ENCODE measurements at regions not wholly inside any gene's neighbourhood (a gene's known extent, or its start where the extent isn't known, plus 50 kb on each side); places are given as distances from the start of the nearest gene placed in this dataset.
"Not testable (repeated sequence)": the region's sequence is repeated elsewhere in the genome, so short reads cannot be mapped to it uniquely, and the experiment has no call there.

DNA sequence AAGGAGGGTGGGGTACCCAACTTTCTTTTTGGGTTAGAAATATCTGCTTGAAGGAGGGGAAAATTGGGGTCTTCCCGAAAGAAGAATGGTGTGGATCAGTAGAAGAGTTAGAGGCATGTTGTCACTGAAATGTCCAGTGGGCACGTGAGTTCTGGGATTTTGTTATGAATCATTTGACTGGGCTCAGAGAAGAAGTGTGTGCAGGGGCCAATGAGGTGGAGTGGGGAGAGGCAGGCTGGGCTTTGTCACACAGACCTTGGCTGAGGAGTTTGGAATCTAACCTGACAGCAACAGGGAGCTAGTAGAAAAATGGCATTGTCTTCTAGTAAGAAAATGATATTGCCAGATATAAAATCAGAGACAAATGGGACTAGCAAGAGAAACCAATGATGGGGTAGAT, 436.8 kb downstream of the MFSD1 start:
- no peak for DNase-seq

DNA sequence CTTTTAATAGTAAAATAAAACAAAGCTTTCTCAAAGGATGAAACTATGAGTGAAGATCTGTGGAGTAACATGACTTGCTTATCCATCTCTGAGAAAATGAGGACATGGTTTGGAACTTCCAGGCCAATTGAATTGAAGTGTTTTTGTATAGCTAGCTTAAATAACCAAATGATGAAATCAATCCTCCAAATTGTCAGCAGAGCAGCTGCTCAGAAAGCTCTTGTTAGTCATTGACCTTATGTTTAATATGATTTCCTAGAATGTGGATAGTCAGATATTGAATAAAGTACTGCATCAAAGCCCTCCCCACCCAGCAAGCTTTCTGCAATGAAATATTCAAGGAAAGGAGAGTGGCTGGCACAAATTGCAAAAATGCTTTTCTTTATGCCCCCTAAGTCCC, 437.2 kb downstream of the MFSD1 start:
- DNase-seq, result no peak

DNA sequence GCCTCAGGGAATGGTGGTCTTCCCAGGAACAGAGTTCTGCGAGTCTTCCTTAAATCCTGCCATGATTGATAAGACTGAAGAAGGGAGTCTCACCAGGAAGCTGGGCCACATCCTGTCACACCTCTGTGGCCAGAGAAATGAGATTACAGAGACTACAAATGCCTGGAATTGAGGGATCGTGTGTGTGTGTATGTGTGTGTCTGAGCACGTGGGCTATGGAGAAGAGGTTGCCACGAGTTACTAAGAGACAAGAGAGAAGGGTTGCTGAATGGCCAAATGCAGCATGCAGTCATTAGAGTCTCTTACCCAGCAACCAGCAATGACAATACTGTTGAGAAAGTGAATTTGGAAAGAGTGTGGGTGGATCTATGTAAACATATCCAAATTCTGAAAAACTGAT, 443.1 kb downstream of the MFSD1 start:
- DNase-seq, result no peak

DNA sequence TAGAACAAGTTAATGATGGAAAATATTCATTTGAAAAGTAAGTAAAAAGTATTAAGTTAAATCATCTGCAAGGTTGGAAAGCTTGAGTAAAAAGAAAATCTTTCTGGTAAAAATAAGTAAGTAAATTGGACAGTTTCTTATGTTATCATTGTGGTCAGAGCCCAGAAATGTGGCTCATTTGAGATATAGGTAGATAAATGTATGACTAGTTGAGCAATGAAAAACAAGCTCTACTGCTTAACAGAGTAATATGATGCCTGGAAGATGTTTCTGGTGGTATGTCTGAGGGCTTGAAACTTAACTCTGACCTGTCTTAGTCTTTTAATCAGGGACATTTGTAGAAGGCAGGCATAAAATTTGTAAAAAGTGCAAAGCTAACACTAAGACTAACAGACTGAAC, 444.0 kb downstream of the MFSD1 start:
- DNase-seq, result no peak

DNA sequence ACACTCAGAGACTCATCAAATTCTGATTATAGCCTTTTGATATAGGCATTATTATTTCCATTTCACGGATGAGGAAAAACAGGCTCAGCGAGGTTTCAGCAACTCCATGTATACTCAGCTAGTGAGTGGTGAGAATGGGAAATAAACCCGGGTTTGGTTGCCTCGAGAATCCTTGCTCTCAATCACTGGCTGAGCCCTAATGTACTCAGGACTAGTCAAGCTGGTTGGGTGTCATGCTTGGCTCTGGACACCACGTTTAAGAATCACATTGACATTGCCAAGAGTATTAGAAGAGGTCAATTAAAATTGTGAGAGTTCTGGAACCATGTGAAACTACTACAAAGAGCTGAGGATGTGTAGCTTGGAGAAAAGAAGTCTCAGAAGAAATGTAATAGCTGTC, 444.5 kb downstream of the MFSD1 start:
- DNase-seq, result no peak

DNA sequence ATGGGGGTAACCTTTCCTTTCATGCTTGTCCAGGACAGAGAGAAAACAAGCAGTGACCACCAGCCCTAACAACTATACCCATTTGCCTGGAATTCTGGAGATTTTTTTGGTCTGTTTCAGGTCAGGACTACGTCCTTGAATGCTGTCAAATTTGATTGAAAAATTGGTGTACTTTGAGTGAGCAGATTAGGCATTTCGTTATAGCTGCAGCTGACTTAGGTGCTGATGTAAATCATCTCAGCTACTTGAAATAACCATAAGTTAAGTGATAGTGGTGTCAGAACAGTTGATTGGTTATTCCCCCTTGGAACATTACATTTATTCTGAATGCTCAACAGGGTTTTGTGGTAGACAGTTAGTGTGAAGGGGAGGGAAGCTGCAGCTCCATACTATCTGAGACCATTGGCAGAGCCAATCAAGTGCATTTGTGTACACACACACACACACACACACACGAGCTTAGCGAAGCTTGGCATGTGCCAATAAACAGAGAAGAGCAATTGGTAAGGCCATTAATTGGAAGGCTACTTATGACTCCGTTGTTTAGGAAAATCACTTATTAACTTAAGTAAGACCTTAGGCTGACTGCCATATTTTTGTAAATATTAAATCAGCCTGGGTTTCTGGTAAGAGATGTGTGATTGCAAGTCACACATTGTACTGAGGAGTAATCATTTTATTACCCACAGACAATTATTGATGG, 447.8 kb downstream of the MFSD1 start:
- DNase-seq, result no peak

DNA sequence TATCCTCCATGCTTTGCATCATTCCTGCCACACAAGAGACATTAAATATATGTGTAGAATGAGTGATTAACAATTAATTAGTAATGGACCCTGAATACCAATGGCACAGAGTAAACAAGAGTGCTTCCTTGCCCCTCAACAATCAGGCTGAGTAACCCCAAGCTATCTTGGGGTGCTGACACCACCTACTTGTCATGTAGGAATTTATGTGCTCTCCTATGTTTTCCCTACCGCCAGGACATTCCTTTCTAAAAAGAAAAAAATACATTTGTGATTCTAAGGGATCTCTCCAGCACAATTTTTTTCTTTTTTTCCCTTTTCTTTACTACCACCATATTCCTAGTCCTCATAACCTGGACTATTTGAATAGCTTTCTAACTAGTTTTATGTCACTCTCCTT, 449.1 kb downstream of the MFSD1 start:
- no peak for DNase-seq

DNA sequence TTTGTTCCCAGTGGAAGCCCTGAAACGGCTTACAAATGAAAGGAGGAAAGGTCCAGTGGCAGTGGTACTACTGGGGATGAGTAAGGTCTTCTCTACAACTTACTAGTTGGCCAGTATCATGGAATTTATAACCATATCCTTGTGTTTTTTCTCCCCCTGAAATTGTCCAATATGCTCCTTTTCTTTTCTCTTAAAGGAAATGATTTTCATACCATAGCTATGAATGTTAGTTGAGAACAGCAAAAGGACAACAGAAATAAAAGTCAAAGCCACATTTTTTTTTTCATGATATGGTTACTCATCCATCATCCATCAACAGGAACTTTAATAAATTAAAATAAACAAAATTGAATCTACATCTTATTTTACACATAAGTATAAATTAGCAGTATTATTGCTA, 450.4 kb downstream of the MFSD1 start:
- no peak for DNase-seq

DNA sequence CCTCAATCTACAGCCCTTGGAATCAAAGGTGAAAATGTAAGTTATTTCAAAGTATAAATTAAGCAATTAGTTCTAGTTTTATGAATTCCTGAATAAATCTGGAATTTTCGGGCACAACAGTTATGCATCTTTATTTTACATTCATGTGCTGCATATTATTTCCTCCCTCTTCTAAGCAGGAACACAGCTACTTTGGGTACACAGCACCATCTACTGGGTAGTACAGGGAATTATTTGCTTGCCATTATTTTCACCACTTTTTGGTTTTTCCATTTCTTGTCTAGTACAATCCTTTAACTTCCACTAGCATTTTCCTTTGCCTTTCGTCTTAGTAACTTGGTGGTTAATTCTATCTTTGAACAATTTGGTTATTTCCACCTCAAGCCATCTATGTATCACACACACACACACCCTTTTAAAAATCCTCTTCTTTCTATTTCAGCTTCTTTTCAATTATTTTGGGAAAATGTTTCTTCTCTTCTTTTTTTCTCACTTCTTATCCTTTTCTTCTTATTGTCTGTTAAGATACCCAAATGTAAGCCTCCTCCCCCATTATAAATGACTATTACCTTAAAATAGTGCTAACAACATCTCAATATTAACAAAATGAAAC, 451.0 kb downstream of the MFSD1 start:
- DNase-seq, result no peak

DNA sequence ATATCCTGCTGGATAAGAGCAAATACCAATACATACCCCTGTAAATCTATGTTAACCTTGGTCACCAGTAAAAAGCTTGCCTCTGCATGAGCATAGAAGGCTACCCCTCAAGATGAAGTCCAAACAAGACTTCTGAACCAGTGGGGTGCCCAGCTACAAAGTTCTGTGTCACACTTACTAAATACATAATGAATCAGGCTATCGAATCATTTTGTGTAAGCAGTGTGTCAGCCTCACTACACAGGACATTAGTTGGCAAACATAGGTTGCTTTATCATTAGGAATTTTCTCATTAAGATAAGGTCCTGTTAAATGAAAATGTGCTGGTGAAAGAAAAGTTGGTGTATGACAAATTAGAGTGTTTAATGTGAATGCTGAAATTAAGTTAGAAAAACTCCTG, 452.0 kb downstream of the MFSD1 start:
- DNase-seq, result no peak

DNA sequence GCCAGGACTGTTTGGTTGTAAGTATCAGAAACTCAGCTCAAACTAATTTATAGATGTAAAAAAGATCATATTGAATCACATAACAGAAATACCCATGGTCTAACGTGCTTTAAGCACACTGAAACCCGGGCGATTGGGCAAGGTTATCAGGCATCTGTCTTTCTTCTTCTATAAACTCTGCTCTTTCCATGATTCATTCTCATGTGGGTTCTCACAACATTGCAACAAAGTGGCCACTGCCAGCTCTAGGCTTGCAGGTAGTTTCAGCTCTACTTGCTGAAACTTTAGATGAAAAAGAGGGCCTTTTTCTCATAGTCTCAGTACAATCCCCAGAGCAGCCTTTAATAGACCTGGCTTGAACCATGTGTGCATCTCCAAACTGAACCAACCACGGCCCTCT, 456.1 kb downstream of the MFSD1 start:
- DNase-seq, result no peak

DNA sequence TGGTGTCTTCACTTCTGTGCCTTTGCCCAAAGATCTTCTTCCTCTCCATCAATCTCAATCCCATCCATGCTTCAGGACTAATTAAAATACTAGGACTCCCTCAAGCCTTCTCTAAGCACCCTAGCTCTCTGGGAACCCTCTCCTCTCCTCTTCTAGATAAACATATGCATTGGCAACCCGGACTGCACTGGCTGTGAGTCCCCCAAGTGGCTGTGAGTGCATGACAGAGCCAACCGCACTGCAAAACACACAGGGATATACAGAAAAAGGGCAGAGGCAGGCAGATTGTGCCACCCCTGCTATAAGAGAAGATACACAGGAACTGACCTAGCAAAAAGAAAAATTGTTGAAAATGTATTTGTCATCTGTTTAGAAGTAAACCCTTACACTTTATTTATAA, 457.1 kb downstream of the MFSD1 start:
- DNase-seq, result no peak

DNA sequence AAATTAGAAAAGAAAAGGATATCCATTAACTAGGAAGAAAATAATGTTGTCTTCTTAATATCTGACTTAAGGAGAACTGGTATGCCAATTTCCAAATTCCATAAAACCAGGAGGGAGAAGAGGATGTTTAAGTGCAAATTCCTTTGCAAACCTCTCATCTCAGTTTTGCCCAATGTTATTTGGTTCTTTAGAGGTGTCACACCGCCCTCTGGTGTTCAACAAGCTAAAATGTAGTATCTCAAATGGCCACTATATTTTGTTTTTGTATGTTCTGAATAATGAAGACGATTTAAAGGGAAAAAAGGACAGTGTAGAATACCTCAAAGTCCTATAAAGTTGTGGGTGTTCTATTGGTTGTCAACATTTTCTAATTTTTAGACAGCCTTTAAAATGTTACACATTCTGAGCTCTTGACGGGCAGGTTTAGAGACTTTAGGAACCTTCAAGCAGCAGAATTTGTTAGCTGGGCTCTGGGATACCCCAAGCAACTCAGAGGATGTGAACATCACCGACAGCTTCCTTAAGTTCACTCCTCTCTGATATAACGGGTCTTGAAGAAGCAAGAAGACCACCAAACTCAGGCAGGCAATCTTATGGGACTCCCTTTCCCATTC, 458.3 kb downstream of the MFSD1 start:
- no peak for DNase-seq

DNA sequence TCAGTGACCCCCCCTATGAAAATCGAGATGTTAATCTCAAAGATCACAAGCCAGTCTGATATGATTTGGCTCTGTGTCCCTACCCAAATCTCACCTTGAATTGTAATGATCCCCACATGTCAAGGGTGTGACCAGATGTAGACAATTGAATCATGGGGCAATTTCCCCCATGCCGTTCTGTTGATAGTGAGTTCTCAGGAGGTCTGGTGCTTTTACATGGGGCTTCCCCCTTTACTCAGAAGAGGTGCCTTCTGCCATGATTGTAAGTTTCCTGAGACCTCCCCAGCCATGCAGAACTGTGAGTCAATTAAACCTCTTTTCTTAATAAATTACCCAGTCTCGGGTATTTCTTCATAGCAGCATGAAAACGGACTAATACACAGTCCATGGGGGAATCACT, 459.5 kb downstream of the MFSD1 start:
- DNase-seq, result not testable (repeated sequence)

DNA sequence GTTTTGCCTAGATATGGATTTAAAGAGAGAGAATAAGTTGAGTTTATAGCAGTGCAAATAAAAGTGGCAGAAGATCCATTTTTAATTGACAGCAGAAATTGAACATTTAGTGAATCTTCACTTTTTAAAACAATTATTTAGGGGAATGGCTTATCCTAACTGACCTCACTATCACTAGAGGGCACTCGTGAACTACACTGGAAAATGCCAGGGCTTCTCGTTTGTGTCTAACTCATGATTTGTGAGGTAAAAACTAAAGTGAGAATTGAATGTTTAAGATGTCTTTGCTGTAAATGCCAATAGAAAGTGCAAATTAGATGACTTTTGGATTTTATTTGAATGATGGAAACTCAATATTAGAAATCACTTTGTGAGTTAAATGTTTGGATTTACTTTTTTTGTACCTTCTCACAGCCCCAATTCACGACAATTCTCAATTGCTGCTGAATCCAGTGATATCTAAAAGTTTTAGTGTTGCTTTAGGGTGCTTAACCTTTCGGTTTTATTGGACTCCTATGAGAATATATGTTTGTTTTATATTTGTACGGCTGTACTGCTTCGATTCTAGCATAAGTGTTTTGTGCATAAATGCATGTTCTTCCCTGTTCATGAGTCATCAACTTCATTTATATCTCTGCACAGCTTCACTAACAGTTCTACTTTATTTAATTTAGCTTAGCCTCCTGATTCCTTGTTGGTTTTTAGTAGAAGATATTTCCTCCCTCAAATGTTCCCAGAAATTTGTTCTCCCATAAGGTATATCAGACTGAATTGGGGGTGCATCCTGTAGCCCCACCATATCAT, 462.1 kb downstream of the MFSD1 start:
- no peak for DNase-seq

DNA sequence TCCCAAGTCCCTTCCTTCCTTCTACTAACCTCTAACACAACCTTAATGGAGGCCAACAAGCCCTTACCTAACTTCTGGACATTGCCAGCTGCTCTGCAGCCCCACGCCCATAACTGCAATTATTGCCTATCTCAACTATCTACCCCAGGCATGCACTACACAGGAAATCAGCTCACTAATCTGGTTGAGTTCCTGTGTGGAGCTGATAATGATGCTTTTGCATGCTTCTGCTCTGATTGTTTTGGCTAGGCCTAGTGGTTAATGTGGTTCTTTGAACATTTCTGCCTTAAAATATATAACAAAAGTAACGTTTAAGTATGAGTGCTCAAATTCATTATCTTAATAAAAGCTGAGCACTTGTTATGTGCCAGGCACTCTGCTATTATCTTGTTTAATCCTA, 463.9 kb downstream of the MFSD1 start:
- DNase-seq, result no peak

DNA sequence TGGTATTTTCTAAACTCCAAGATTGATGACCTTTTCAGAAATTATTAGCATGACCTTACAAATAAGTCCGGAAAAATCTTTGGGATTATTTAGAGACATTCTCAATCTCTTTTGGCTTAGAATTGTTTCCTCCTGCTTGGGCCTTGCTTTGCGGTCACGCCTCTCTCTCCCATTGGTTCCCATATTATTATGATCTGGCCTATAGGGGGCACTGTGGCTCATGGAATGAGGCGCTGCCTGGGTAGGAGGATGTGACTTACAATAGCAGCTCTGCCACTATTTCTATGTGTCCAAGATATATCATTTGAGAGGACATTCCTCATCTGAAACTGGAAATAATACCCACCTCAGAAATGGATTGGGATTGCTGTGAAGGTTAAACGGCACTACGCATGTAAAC, 464.9 kb downstream of the MFSD1 start:
- no peak for DNase-seq

DNA sequence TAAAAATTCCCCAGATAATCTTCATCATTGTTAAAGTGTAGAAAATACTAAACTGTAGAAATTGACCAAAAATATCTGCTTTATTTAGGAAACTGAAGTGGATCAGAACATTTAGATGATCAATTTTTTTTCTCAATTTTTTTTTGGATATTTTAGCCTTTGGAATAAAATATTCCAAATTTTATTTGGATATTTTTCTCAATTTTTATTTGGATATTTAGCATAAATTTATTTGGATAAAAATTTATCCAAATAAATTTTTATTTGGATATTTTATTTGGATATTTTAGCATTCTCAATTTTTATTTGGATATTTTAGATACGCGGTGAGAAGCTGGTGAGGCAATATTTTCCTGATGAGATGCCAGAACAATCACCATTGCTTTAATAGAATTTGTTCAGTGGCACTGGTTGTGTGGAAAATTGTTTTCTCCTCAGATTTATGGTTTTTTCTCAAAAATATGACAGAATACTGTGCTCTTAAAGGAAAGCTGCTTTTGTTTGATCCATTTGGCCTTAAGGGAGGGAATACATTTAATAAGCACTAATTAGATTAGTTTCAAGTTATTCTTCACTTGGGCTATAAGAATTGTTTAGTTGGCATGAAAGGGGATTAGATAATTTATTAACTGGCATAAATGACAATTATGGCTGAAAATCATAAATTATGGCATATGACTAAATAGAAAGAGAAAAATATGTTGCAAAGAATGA, 470.1 kb downstream of the MFSD1 start:
- no peak for DNase-seq

DNA sequence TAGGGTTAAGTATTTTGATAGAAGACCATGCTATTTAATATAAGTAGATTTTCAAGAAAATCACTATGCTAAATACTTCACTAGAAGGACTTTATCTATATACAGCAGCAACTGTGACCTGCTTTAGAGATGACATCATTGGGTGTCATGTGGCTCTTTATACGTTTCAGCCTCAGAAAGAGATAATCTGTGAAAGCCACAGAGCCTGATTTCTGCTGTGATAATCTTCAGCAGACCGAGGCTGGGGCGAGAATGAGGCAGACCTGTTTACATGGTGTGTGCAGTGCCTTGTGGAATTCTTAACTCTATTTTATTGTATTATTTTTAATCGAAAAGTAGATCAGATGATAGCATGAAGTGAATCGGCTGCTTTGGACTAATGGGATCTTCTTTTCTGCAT, 471.2 kb downstream of the MFSD1 start:
- DNase-seq, result no peak

DNA sequence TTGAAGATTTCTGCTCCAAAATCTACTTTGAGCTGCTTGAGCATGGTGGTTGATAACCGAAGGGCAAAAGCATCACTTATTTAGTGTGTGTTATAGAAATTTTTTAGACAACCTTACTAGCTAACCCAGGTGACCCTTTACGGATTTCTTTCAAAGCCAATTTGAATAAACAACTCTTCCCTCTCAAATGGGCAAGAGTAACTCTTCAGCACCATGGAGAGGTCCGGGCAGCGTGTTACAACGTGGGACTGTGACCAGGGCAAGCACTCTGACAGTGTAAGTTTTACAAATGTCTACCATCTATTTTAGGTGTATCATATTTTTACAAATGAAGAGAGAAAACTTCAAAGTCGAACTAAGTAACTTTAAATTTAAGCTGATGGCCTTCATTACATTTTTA, 471.8 kb downstream of the MFSD1 start:
- DNase-seq, result no peak

DNA sequence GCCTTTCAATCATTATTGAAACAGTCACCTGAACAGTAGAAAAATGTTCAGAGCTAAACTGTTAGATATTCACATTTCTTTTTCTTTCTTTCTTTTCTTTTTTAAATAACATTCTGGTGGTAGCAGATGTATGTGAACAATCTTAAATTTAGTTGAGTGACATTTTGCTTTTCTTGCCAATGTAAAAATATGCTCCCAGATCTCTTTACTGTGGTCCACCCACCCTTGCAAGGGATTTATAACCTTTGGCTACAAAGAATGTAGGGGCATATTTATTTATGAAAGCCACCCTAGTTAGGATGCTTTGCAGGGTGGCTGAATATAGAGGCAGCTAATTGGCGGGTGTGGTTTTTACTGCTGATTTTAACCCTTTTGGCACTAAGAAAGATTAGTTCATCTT, 473.9 kb downstream of the MFSD1 start:
- DNase-seq, result no peak

DNA sequence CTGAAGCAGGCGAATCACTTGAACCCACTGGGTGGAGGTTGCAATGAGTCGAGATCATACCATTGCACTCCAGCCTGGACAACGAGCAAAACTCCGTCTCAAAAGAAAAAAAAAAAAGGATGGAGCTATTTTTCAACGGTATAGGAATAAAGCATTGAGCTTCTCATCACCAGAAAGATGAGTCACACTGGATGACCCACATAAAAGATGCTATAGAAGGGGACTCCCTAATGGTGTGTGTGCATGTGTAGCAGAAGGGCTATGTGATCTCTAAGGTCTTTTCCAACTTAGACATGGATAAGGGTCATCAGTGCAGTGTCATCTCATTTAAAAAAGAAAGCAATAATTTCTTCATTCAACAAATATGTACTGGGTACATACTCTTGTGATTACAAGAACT, 476.0 kb downstream of the MFSD1 start:
- no peak for DNase-seq
